Fibroblast of lung (primary cell): ENCODE measurements at regions not wholly inside any gene's neighbourhood (a gene's known extent, or its start where the extent isn't known, plus 50 kb on each side); places are given as distances from the start of the nearest gene placed in this dataset.

Experiments
- DNase-seq, 2 donors: peaks; one replicate each; pipeline versions ENCODE4 v3.0.0 to v3.0.0-alpha.2; 2010; ENCODE audit warnings: low read depth in 2 of 2
- H2AFZ ChIP-seq: 2 replicates; pipeline ENCODE4 v1.5.1; 2012; ENCODE audit warnings: low read length, control low read depth, inconsistent platforms
- H3K27ac ChIP-seq: 2 replicates; pipeline ENCODE4 v1.5.1; 2011; ENCODE audit warnings: low read length, control low read depth; ENCODE audit not compliant: insufficient read depth
- H3K27me3 ChIP-seq: 2 replicates; pipeline ENCODE4 v1.5.1; 2011; ENCODE audit warnings: mild to moderate bottlenecking, low read length; ENCODE audit not compliant: control insufficient read depth, insufficient read depth
- H3K36me3 ChIP-seq: 2 replicates; pipeline ENCODE4 v1.5.1; 2011; ENCODE audit warnings: low read length; ENCODE audit not compliant: control insufficient read depth, insufficient read depth
- H3K4me1 ChIP-seq: 2 replicates; pipeline ENCODE4 v1.5.1; 2011; ENCODE audit warnings: low read length; ENCODE audit not compliant: control insufficient read depth, insufficient read depth; ENCODE audit errors: extremely low read depth
- H3K4me2 ChIP-seq: 2 replicates; pipeline ENCODE4 v1.5.1; 2011; ENCODE audit warnings: low read length, control low read depth; ENCODE audit not compliant: insufficient read depth; ENCODE audit errors: extremely low read depth
- H3K4me3 ChIP-seq, 4 experiments: fragments of 200-600 bp in 1 of 4; sonication (generic) in 1 of 4; replicated peaks in 1 of 4; 2 replicates each; pipeline ENCODE4 v1.5.1; 2011 to 2016; ENCODE audit warnings: low read length in 4 of 4, low read depth in 3 of 4, mild to moderate bottlenecking in 3 of 4, control low read depth in 2 of 4, inconsistent platforms in 1 of 4, mixed read lengths in 1 of 4; ENCODE audit not compliant: insufficient read depth in 1 of 4; ENCODE audit errors: control extremely low read depth in 1 of 4
- H3K79me2 ChIP-seq: 2 replicates; pipeline ENCODE4 v1.5.1; 2012; ENCODE audit warnings: mild to moderate bottlenecking, low read length, inconsistent platforms; ENCODE audit not compliant: control insufficient read depth, insufficient read depth
- H3K9ac ChIP-seq: 2 replicates; pipeline ENCODE4 v1.5.1; 2011; ENCODE audit warnings: mild to moderate bottlenecking, low read length, control low read depth; ENCODE audit not compliant: insufficient read depth
- H3K9me3 ChIP-seq: 2 replicates; pipeline ENCODE4 v1.5.1; 2012; ENCODE audit warnings: low read depth, low read length; ENCODE audit not compliant: control insufficient read depth, insufficient read depth
- H4K20me1 ChIP-seq: 2 replicates; pipeline ENCODE4 v1.5.1; 2011; ENCODE audit warnings: low read length; ENCODE audit not compliant: control insufficient read depth, insufficient read depth; ENCODE audit errors: extremely low read depth
- CTCF ChIP-seq, 2 donors: IDR thresholded peaks in 1 of 2; conservative IDR thresholded peaks in 1 of 2; 1 replicate in 1 of 2; 2 replicates in 1 of 2; pipeline ENCODE4 v1.5.1; 2011 to 2012; ENCODE audit warnings: low read length in 2 of 2, control low read depth in 1 of 2, inconsistent platforms in 1 of 2, low read depth in 1 of 2, mild to moderate bottlenecking in 1 of 2
- EZH2 ChIP-seq: IDR thresholded peaks from 2 replicates; pipeline ENCODE4 v1.5.1; 2012; ENCODE audit warnings: low read length, control low read depth, mild to moderate bottlenecking; ENCODE audit errors: missing control alignments

- Histone ChIP-seq H3K4me3 (no peak overlapping the region), H3K27ac (no peak overlapping the region), H3K4me1 (no peaks in the 10 kb centered on the region), H4K20me1 (no peaks in the 10 kb centered on the region), H3K9me3 (no peaks in the 10 kb centered on the region), H2AFZ (no peak overlapping the region), H3K4me2 (no peak overlapping the region), H3K79me2 (no peaks in the 10 kb centered on the region), H3K9ac (no peak overlapping the region), H3K27me3 (no peaks in the 10 kb centered on the region), H3K36me3 (no peaks in the 10 kb centered on the region)
- peak in 1 of 2 donors; percentile 10 for DNase-seq
- TF ChIP-seq EZH2, result no peak
- TF ChIP-seq CTCF (conservative IDR thresholded peaks at IDR 0.05 in 1 of 2, IDR thresholded peaks at IDR 0.05 in 1 of 2; ENCODE audit: low read depth in 1 of 2, low read length in 2 of 2), result no peak
These were observed 654.6 kb upstream of the NEGR1 start for GRCh38 chr1:72936942-72937341.

- H3K9ac ChIP-seq, result no peak overlapping the region
- DNase-seq, result peak; percentile 11 to 49
- no peaks in the 10 kb centered on the region for H3K79me2 ChIP-seq
- no peaks in the 10 kb centered on the region for H3K36me3 ChIP-seq
- no peak overlapping the region for H3K4me3 ChIP-seq
- no peak overlapping the region for H3K27ac ChIP-seq
- H2AFZ ChIP-seq, result no peak overlapping the region
- H3K9me3 ChIP-seq, result no peaks in the 10 kb centered on the region
- no peak overlapping the region for H3K4me2 ChIP-seq
- TF ChIP-seq CTCF (conservative IDR thresholded peaks at IDR 0.05 in 1 of 2, IDR thresholded peaks at IDR 0.05 in 1 of 2; ENCODE audit: low read depth in 1 of 2, low read length in 2 of 2), result no peak
- no peak for TF ChIP-seq EZH2
- H3K4me1 ChIP-seq, result no peaks in the 10 kb centered on the region
- H4K20me1 ChIP-seq, result no peaks in the 10 kb centered on the region
- H3K27me3 ChIP-seq, result no peaks in the 10 kb centered on the region
These were observed 653.9 kb upstream of the NEGR1 start for GRCh38 chr1:72936151-72936740.

- no peak overlapping the region for H3K9ac ChIP-seq
- H4K20me1 ChIP-seq, result no peaks in the 10 kb centered on the region
- no peak for DNase-seq
- no peaks in the 10 kb centered on the region for H3K9me3 ChIP-seq
- H3K4me1 ChIP-seq, result no peaks in the 10 kb centered on the region
- H3K79me2 ChIP-seq, result no peaks in the 10 kb centered on the region
- TF ChIP-seq CTCF (conservative IDR thresholded peaks at IDR 0.05 in 1 of 2, IDR thresholded peaks at IDR 0.05 in 1 of 2; ENCODE audit: low read depth in 1 of 2, low read length in 2 of 2) (no peak), EZH2 (no peak)
- H3K27me3 ChIP-seq, result no peaks in the 10 kb centered on the region
- H3K4me3 ChIP-seq, result no peak overlapping the region
- no peak overlapping the region for H3K27ac ChIP-seq
- no peak overlapping the region for H3K4me2 ChIP-seq
- no peak overlapping the region for H2AFZ ChIP-seq
- H3K36me3 ChIP-seq, result no peaks in the 10 kb centered on the region
These were observed 649.7 kb upstream of the NEGR1 start for GRCh38 chr1:72932025-72932424.
